Germinal center (tissue), 1 donor: ENCODE measurements at regions not wholly inside any gene's neighbourhood (a gene's known extent, or its start where the extent isn't known, plus 50 kb on each side); places are given as distances from the start of the nearest gene placed in this dataset.
A peak's percentile ranks its signal among the peaks of the same experiment; 100 is the strongest.

Experiments used
- DNase-seq: peaks from one replicate; pipeline ENCODE4 v3.0.0; 2012; ENCODE audit warnings: mixed read lengths, low spot score

GRCh38 chr20:21836346-21836745, 130.9 kb downstream of the PAX1 start:
- no peak for DNase-seq

GRCh38 chr20:21835042-21835441, 129.6 kb downstream of the PAX1 start:
- DNase-seq, result no peak

DNA sequence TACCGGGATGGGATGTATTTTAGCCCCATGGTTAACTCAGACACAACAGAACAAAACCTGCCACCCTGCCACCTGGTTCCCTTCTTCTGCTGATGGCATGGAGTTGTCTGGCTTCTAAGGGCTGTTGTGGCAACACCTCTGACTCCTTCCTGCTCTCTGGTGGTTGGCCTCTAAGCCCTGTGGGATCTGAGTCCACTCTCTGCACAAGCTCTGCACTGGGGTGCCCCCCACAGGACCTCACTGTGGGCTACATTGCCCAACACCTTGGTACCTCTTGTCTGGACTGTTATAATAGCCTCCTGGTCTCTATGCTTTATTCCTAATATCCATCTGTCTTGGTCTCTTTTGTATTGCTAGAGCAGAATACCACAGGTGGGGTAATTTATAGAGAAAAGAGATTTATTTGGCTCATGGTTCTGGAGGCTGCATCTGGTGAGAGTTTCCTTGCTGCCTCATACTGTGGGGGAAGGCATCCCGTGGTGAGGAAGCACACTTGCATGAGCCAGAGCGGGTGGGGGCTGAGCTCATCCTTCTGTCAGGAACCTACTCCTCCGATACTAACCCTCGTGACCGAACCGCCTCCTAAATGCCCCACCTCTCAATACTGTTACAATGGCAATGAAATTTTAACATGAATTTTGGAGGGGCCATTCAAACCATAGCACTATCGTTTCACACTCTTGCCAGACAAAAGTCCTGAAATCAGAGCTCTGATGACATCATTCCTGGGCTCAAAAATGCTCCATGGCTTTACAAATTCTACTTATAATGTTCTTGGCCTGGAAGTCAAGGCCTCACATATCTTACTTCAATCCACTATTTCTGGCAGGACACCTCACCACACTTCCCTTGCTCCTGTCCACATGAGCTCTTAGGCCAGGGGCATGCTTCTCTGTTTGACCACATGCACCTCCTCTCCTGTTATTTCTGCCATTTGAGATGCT, 127.2 kb downstream of the PAX1 start:
- DNase-seq, result no peak

GRCh38 chr20:21826976-21827375, 121.5 kb downstream of the PAX1 start:
- DNase-seq, result no peak

GRCh38 chr20:21821358-21821757, 115.9 kb downstream of the PAX1 start:
- no peak for DNase-seq

- no peak for DNase-seq
Measured at GRCh38 chr20:21820688-21821087, 115.2 kb downstream of the PAX1 start.

GRCh38 chr20:21820045-21820444, 114.6 kb downstream of the PAX1 start:
- DNase-seq, result no peak

GRCh38 chr20:21812379-21812778, 106.9 kb downstream of the PAX1 start:
- DNase-seq, result no peak

DNA sequence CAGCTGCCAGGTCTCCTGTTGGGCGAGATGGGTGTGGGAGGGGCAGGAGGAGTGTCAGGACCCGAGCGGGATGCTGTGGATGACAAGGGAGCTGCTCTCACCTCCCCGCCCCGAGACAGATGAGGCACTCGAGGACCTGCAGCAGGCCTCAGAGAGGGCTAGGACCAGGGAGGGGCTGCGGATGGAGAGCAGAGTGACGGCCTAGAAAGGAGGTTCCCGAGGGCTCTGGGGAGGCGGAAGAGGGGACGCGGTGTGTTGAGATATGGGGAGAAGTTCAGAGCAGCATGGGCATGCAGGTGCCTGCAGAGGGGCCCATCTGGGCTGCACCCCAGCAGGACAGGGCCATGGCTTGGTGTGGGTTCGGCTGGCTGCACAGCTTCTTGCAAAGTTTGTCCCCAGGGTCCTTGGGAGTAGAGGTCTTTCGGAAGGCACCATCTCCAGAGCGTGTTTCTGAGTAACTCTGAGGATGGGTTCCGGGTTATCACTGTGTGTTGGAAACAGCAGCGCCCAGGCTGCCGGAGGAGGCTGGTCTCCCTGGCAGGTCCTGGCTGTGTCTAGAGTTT, 104.6 kb downstream of the PAX1 start:
- DNase-seq, result no peak

- DNase-seq, result peak; percentile 64
Measured at GRCh38 chr20:21808863-21809664, 103.6 kb downstream of the PAX1 start.

GRCh38 chr20:21808139-21808538, 102.7 kb downstream of the PAX1 start:
- no peak for DNase-seq

DNA sequence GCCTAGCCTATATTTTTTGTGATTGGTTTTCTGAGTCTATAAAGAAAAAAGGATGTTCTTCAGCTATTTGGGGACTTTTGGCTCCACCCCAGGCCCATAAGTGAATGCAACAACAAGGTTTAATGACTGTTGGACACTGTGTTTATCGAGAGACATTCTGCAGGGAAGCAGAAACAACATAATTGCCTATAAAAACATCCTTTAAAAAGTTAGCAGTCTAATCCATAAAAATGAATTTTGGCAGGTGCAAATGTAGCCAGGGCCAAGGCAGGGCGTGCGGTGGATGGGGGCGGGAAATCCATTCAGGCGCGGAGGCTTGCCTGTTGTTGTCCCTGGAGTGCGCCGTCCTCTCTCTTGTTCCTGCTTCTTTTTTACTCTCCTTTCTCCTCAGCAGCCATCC, 99.3 kb downstream of the PAX1 start:
- no peak for DNase-seq

GRCh38 chr20:21801193-21801592, 95.7 kb downstream of the PAX1 start:
- no peak for DNase-seq

GRCh38 chr20:21798384-21798783, 92.9 kb downstream of the PAX1 start:
- no peak for DNase-seq

GRCh38 chr20:21796059-21796458, 90.6 kb downstream of the PAX1 start:
- DNase-seq, result no peak

GRCh38 chr20:21788082-21788481, 82.6 kb downstream of the PAX1 start:
- DNase-seq, result no peak

DNA sequence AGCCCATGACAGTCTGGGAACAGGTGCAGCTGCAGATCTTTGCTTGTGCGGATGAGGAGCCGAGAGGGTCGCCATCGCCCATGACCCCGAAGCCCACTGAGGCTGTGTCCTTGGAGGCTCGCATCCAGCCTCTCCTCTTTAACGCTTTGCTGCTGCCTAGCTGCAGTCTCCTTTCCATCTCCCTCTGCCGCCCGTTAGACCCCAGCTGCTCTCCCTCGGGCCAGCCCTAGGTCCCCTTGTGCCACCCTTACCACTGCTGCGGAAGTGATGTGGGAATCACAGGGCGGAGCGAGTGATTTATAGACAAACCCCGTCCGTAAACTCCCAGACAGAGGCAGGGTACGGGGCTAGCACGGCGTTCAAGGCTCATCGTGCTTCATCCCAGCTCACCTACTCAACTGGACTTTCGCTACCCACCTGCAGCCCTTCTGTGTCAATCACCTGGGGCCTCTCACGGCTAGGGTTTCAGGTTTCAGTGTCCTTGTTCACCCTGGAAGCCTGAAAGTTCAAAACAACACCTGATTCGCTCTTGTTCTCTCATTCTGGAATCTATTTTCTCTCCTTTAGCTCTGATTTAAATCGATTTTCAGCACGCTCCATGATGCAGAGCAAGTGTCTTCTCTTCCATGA, 76.1 kb downstream of the PAX1 start:
- no peak for DNase-seq

- no peak for DNase-seq
Measured at GRCh38 chr20:21780528-21780927, 75.1 kb downstream of the PAX1 start.
